Astrocyte (in vitro differentiated cells and primary cell): ENCODE measurements at regions not wholly inside any gene's neighbourhood (a gene's known extent, or its start where the extent isn't known, plus 50 kb on each side); places are given as distances from the start of the nearest gene placed in this dataset.

Source experiments
- DNase-seq: peaks from one replicate; pipeline ENCODE4 v3.0.0-alpha.2; 2010; ENCODE audit warnings: low read depth
- FAIRE-seq: peaks from 2 replicates; lab custom pipeline; 2011; peaks lifted over from hg19 to GRCh38; lab: Jason Lieb, UNC
- H2AFZ ChIP-seq: 2 replicates; pipeline ENCODE4 v1.6.0; 2012; ENCODE audit warnings: low read depth, low read length, inconsistent platforms
- H3K27ac ChIP-seq: 2 replicates; pipeline ENCODE4 v1.5.1; 2011; ENCODE audit warnings: low read depth, low read length, inconsistent platforms
- H3K27me3 ChIP-seq: 2 replicates; pipeline ENCODE4 v1.6.0; 2011; ENCODE audit warnings: low read length, inconsistent platforms; ENCODE audit not compliant: insufficient read depth
- H3K36me3 ChIP-seq: 2 replicates; pipeline ENCODE4 v1.5.1; 2011; ENCODE audit warnings: low read length, inconsistent platforms; ENCODE audit not compliant: insufficient read depth
- H3K4me1 ChIP-seq: 2 replicates; pipeline ENCODE4 v1.5.1; 2011; ENCODE audit warnings: low read length, inconsistent platforms; ENCODE audit not compliant: insufficient read depth
- H3K4me2 ChIP-seq: 2 replicates; pipeline ENCODE4 v1.6.0; 2012; ENCODE audit warnings: low read length, inconsistent platforms
- H3K4me3 ChIP-seq: 2 replicates; pipeline ENCODE4 v1.5.1; 2011; ENCODE audit warnings: low read depth, mild to moderate bottlenecking, low read length, inconsistent platforms; ENCODE audit not compliant: insufficient read depth
- H3K79me2 ChIP-seq: 2 replicates; pipeline ENCODE4 v1.6.0; 2012; ENCODE audit warnings: mild to moderate bottlenecking, low read length, inconsistent platforms; ENCODE audit not compliant: insufficient read depth
- H3K9ac ChIP-seq: 2 replicates; pipeline ENCODE4 v1.6.0; 2012; ENCODE audit warnings: mild to moderate bottlenecking, low read length, inconsistent platforms
- H3K9me3 ChIP-seq: 2 replicates; pipeline ENCODE4 v1.5.1; 2012; ENCODE audit warnings: low read depth, mild to moderate bottlenecking, low read length, inconsistent platforms; ENCODE audit not compliant: insufficient read depth
- H4K20me1 ChIP-seq: 2 replicates; pipeline ENCODE4 v1.6.0; 2012; ENCODE audit warnings: low read length, inconsistent platforms; ENCODE audit not compliant: insufficient read depth
- H3K27ac Mint-ChIP-seq: one replicate; pipeline ENCODE4 v1.8.0; 2021; ENCODE audit warnings: mild to moderate bottlenecking, mixed read lengths; ENCODE audit not compliant: unreplicated experiment
- H3K27me3 Mint-ChIP-seq: one replicate; pipeline ENCODE4 v1.8.0; 2021; ENCODE audit warnings: low read depth, mixed read lengths; ENCODE audit not compliant: unreplicated experiment
- H3K36me3 Mint-ChIP-seq: one replicate; pipeline ENCODE4 v1.8.0; 2021; ENCODE audit warnings: low read depth, mixed read lengths; ENCODE audit not compliant: unreplicated experiment
- H3K4me1 Mint-ChIP-seq: one replicate; pipeline ENCODE4 v1.8.0; 2021; ENCODE audit warnings: low read depth, mixed read lengths; ENCODE audit not compliant: unreplicated experiment
- H3K4me3 Mint-ChIP-seq: one replicate; pipeline ENCODE4 v1.8.0; 2021; ENCODE audit warnings: mild to moderate bottlenecking, moderate library complexity, mixed read lengths; ENCODE audit not compliant: unreplicated experiment
- H3K9me3 Mint-ChIP-seq: one replicate; pipeline ENCODE4 v1.8.0; 2021; ENCODE audit warnings: mild to moderate bottlenecking, mixed read lengths; ENCODE audit not compliant: unreplicated experiment
- EZH2 ChIP-seq: IDR thresholded peaks from 2 replicates; pipeline ENCODE4 v1.6.1; 2012; ENCODE audit warnings: mild to moderate bottlenecking, low read length, inconsistent platforms; ENCODE audit not compliant: insufficient read depth
- TF ChIP-seq, protein P1 (sequence below): IDR thresholded peaks from 2 replicates; pipeline ENCODE4 v1.5.1; 2011; ENCODE audit warnings: low read depth, mild to moderate bottlenecking, inconsistent platforms, low read length, moderate library complexity; ENCODE audit not compliant: insufficient read depth

DNA sequence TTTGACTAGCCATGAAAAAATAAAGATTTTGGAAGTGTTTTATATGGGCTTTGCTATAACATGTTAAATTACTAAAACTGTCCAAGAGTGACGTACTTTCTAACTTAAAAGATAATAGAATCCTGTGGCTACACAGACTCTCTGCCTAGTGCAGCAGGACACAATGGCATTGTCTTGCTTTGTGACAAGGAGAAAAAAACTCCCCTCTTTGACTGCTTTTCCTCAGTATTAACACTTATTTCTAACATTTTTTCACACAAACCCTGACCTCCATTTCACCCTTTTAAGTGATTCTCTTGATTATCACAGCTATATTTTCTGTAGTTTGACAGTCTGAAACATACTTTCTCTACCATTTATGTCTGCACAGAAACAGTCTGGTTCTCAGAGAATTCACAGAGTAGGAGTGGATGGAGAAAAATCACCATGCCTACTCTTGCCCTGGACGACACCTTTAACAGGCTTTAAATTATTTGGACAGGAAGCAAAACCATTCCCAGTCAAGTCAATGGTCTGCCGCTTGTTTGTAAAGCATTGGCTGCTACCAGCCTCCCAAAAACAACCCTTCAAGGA is 336.3 kb upstream of the SMIM30 start:
- H3K4me3 Mint-ChIP-seq: no peak overlapping the region
- H3K4me1 Mint-ChIP-seq: no peaks in the 10 kb centered on the region
- H3K27ac Mint-ChIP-seq: no peak overlapping the region
- Histone ChIP-seq H3K4me1 (no peaks in the 10 kb centered on the region), H2AFZ (no peak overlapping the region), H3K27me3 (no peaks in the 10 kb centered on the region), H3K4me3 (no peak overlapping the region), H3K79me2 (no peaks in the 10 kb centered on the region), H3K27ac (no peak overlapping the region), H3K9ac (no peak overlapping the region), H3K4me2 (no peak overlapping the region), H3K36me3 (no peaks in the 10 kb centered on the region), H4K20me1 (no peaks in the 10 kb centered on the region), H3K9me3 (no peaks in the 10 kb centered on the region)
- H3K36me3 Mint-ChIP-seq: no peaks in the 10 kb centered on the region
- no peaks in the 10 kb centered on the region for H3K27me3 Mint-ChIP-seq
- DNase-seq (no peak), FAIRE-seq (no peak)
- H3K9me3 Mint-ChIP-seq: no peaks in the 10 kb centered on the region
- TF ChIP-seq, protein P1, sequence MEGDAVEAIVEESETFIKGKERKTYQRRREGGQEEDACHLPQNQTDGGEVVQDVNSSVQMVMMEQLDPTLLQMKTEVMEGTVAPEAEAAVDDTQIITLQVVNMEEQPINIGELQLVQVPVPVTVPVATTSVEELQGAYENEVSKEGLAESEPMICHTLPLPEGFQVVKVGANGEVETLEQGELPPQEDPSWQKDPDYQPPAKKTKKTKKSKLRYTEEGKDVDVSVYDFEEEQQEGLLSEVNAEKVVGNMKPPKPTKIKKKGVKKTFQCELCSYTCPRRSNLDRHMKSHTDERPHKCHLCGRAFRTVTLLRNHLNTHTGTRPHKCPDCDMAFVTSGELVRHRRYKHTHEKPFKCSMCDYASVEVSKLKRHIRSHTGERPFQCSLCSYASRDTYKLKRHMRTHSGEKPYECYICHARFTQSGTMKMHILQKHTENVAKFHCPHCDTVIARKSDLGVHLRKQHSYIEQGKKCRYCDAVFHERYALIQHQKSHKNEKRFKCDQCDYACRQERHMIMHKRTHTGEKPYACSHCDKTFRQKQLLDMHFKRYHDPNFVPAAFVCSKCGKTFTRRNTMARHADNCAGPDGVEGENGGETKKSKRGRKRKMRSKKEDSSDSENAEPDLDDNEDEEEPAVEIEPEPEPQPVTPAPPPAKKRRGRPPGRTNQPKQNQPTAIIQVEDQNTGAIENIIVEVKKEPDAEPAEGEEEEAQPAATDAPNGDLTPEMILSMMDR: no peak

DNA sequence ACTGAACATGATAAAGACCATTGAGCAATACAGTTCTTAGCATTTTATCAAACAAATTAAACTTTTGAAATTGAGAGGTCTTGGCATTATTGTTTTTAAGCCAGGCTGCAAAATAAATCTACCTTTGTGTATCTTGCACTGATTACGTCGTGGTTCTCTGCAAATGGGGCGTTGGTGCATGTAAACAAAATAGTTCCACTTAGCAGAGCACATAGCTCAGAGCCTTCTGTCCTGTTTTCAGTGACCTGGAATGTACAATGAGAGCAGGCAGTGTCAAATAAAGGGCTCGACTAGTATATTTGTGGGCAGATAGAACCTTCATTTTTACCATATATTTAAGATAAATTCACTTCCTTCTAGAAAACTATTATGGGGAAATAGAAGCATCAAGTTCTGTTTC is 333.9 kb upstream of the SMIM30 start:
- H3K9me3 Mint-ChIP-seq: no peaks in the 10 kb centered on the region
- Histone ChIP-seq H3K4me2 (no peak overlapping the region), H3K9ac (no peak overlapping the region), H3K4me3 (no peak overlapping the region), H3K27me3 (no peaks in the 10 kb centered on the region), H3K4me1 (no peaks in the 10 kb centered on the region), H4K20me1 (no peaks in the 10 kb centered on the region), H3K9me3 (no peaks in the 10 kb centered on the region), H3K79me2 (no peaks in the 10 kb centered on the region), H3K36me3 (no peaks in the 10 kb centered on the region), H3K27ac (no peak overlapping the region), H2AFZ (no peak overlapping the region)
- FAIRE-seq (no peak), DNase-seq (no peak)
- no peaks in the 10 kb centered on the region for H3K27me3 Mint-ChIP-seq
- H3K27ac Mint-ChIP-seq: no peak overlapping the region
- no peak overlapping the region for H3K4me3 Mint-ChIP-seq
- no peaks in the 10 kb centered on the region for H3K36me3 Mint-ChIP-seq
- TF ChIP-seq EZH2: no peak
- TF ChIP-seq, protein P1: no peak
- no peaks in the 10 kb centered on the region for H3K4me1 Mint-ChIP-seq

DNA sequence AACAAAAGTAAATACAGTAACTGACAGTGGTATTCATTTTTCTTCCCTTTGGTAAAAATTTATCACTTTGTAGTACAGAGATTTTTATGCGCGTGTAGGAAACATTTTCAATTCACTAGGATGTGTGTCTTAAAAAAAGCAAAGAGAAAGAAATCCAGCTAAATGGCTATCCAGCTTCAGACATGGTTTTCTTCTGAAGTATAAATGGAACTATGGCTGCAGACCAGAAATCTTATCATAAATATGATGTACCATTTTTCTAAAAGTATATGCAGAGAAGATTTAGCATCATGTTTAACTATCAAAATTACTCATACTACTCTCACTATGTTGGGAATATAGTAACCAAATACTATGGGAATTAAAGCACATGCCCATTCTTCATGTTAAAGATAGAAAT is 328.4 kb upstream of the SMIM30 start:
- no peaks in the 10 kb centered on the region for H3K36me3 ChIP-seq
- no peak for FAIRE-seq
- no peaks in the 10 kb centered on the region for H3K27me3 ChIP-seq
- Mint-ChIP-seq H3K9me3 (no peaks in the 10 kb centered on the region), H3K4me3 (no peak overlapping the region), H3K36me3 (no peaks in the 10 kb centered on the region), H3K27ac (no peak overlapping the region), H3K27me3 (no peaks in the 10 kb centered on the region), H3K4me1 (no peaks in the 10 kb centered on the region)
- no peaks in the 10 kb centered on the region for H3K4me1 ChIP-seq
- no peak for DNase-seq
- H3K4me2 ChIP-seq: no peak overlapping the region
- H3K4me3 ChIP-seq: no peak overlapping the region
- TF ChIP-seq, protein P1: no peak
- no peak for TF ChIP-seq EZH2
- H2AFZ ChIP-seq: no peak overlapping the region
- H3K9me3 ChIP-seq: no peaks in the 10 kb centered on the region
- H3K9ac ChIP-seq: no peak overlapping the region
- no peaks in the 10 kb centered on the region for H4K20me1 ChIP-seq
- no peaks in the 10 kb centered on the region for H3K79me2 ChIP-seq
- no peak overlapping the region for H3K27ac ChIP-seq
